H1 (cell line): ENCODE measurements at regions not wholly inside any gene's neighbourhood (a gene's known extent, or its start where the extent isn't known, plus 50 kb on each side); places are given as distances from the start of the nearest gene placed in this dataset.

Experiments used
- CTCF ChIA-PET: fragments of 300-600 bp; sonication (Branson Sonifier 250); formaldehyde crosslinking; loops from one replicate; lab custom pipeline; 2021; ENCODE audit not compliant: partially characterized antibody; lab: Charles Lee
- POLR2A ChIA-PET: fragments of 300-600 bp; sonication (Branson Sonifier 250); formaldehyde crosslinking; loops from one replicate; lab custom pipeline; 2021; ENCODE audit warnings: inconsistent platforms; ENCODE audit not compliant: partially characterized antibody; lab: Charles Lee
- DNase-seq, 2 experiments: peaks; one replicate each; pipeline versions ENCODE4 v3.0.0 to v3.0.0-alpha.2; 2010 to 2022; ENCODE audit warnings: low spot score in 2 of 2, low read depth in 1 of 2, mixed read lengths in 1 of 2
- FAIRE-seq: peaks from 2 replicates; lab custom pipeline; 2011; peaks lifted over from hg19 to GRCh38; lab: Jason Lieb, UNC
- H2AFZ ChIP-seq: 2 replicates; pipeline ENCODE4 v1.8.1; 2012; ENCODE audit warnings: low read length, inconsistent platforms
- H2AK5ac ChIP-seq: 2 replicates; pipeline ENCODE4 v1.6.1; 2013; ENCODE audit warnings: low read depth, low read length
- H2BK120ac ChIP-seq: replicated peaks from 2 replicates; pipeline ENCODE3; 2013; ENCODE audit warnings: low read depth, low read length, inconsistent platforms
- H2BK12ac ChIP-seq: 2 replicates; pipeline ENCODE4 v1.6.1; 2013; ENCODE audit warnings: low read depth, low read length
- H2BK15ac ChIP-seq: 2 replicates; pipeline ENCODE4 v1.6.1; 2013; ENCODE audit warnings: low read length
- H2BK20ac ChIP-seq: 2 replicates; pipeline ENCODE4 v1.6.1; 2013; ENCODE audit warnings: low read length
- H2BK5ac ChIP-seq: 2 replicates; pipeline ENCODE4 v1.6.1; 2013; ENCODE audit warnings: low read depth, low read length
- H3K14ac ChIP-seq: 2 replicates; pipeline ENCODE4 v1.6.1; 2013; ENCODE audit warnings: inconsistent platforms; ENCODE audit not compliant: insufficient read length
- H3K18ac ChIP-seq: 2 replicates; pipeline ENCODE4 v1.6.1; 2013; ENCODE audit warnings: low read length; ENCODE audit errors: extremely low read depth
- H3K23ac ChIP-seq: 2 replicates; pipeline ENCODE4 v1.6.1; 2013; ENCODE audit warnings: inconsistent platforms; ENCODE audit not compliant: insufficient read length
- H3K23me2 ChIP-seq: 2 replicates; pipeline ENCODE4 v1.6.1; 2013; ENCODE audit warnings: low read depth, low read length
- H3K27ac ChIP-seq: 2 replicates; pipeline ENCODE4 v1.6.1; 2011; ENCODE audit warnings: low read depth, low read length, inconsistent platforms
- H3K27me3 ChIP-seq, 4 experiments: replicated peaks in 1 of 4; 1 replicate in 1 of 4; 2 replicates in 3 of 4; pipeline versions ENCODE4 v1.6.1 to v1.8.1; 2011 to 2013; ENCODE audit warnings: low read length in 3 of 4, mild to moderate bottlenecking in 3 of 4, inconsistent platforms in 2 of 4, mixed read lengths in 2 of 4, moderate library complexity in 1 of 4; ENCODE audit not compliant: control insufficient read depth in 3 of 4, insufficient read depth in 3 of 4; ENCODE audit errors: extremely low read depth in 1 of 4
- H3K36me3 ChIP-seq, 4 experiments: 2 replicates each; pipeline versions ENCODE4 v1.6.1 to v1.8.1; 2011 to 2013; ENCODE audit warnings: mild to moderate bottlenecking in 4 of 4, low read length in 3 of 4, moderate library complexity in 2 of 4, control low read depth in 1 of 4, inconsistent platforms in 1 of 4; ENCODE audit not compliant: insufficient read depth in 4 of 4, control insufficient read depth in 2 of 4
- H3K4ac ChIP-seq: replicated peaks from 2 replicates; pipeline ENCODE3; 2013; ENCODE audit warnings: low read length, low read depth, mixed read lengths, inconsistent platforms; ENCODE audit not compliant: insufficient read length
- H3K4me1 ChIP-seq, 4 experiments: replicated peaks in 1 of 4; 1 replicate in 1 of 4; 2 replicates in 3 of 4; pipeline versions ENCODE4 v1.6.1 to v1.8.1; 2011 to 2013; ENCODE audit warnings: low read length in 3 of 4, inconsistent platforms in 2 of 4, mixed read lengths in 1 of 4; ENCODE audit not compliant: insufficient read depth in 4 of 4, control insufficient read depth in 3 of 4
- H3K4me2 ChIP-seq, 2 experiments: 2 replicates each; pipeline versions ENCODE4 v1.6.1 to v1.8.1; 2011 to 2013; ENCODE audit warnings: low read depth in 2 of 2, low read length in 2 of 2, control low read depth in 1 of 2, inconsistent platforms in 1 of 2, mild to moderate bottlenecking in 1 of 2; ENCODE audit not compliant: insufficient read depth in 1 of 2
- H3K4me3 ChIP-seq, 4 experiments: fragments of 200-600, 300-600 bp in 1 of 4; sonication (generic), shearing (Covaris generic), sonication (Bioruptor Twin) in 1 of 4; 2 replicates each; pipeline versions ENCODE4 v1.5.1 to v1.8.1; 2011 to 2016; ENCODE audit warnings: low read length in 4 of 4, low read depth in 3 of 4, control low read depth in 2 of 4, inconsistent platforms in 2 of 4, mild to moderate bottlenecking in 2 of 4, mixed read lengths in 1 of 4, moderate library complexity in 1 of 4; ENCODE audit not compliant: insufficient read depth in 2 of 4; ENCODE audit errors: extremely low read depth in 1 of 4
- H3K56ac ChIP-seq: replicated peaks from 2 replicates; pipeline ENCODE3; 2013; ENCODE audit warnings: low read depth, mild to moderate bottlenecking, mixed read lengths, low read length, inconsistent platforms; ENCODE audit not compliant: insufficient read length
- H3K79me1 ChIP-seq: 2 replicates; pipeline ENCODE4 v1.6.1; 2013; ENCODE audit warnings: low read depth, low read length, control low read depth
- H3K79me2 ChIP-seq, 2 experiments: 2 replicates each; pipeline versions ENCODE4 v1.6.1 to v1.8.1; 2012 to 2013; ENCODE audit warnings: low read length in 2 of 2, mild to moderate bottlenecking in 2 of 2, inconsistent platforms in 1 of 2; ENCODE audit not compliant: insufficient read depth in 2 of 2, control insufficient read depth in 1 of 2
- H3K9ac ChIP-seq, 4 experiments: replicated peaks in 1 of 4; 1 replicate in 1 of 4; 2 replicates in 3 of 4; pipeline versions ENCODE4 v1.6.1 to v1.8.1; 2011 to 2013; ENCODE audit warnings: low read depth in 3 of 4, low read length in 3 of 4, control low read depth in 2 of 4, mild to moderate bottlenecking in 2 of 4, moderate library complexity in 2 of 4, inconsistent platforms in 1 of 4; ENCODE audit errors: extremely low read depth in 1 of 4
- H3K9me3 ChIP-seq, 2 experiments: 2 replicates each; pipeline versions ENCODE4 v1.6.1 to v1.8.1; 2012 to 2013; ENCODE audit warnings: mild to moderate bottlenecking in 2 of 2, moderate library complexity in 2 of 2, control low read depth in 1 of 2, inconsistent platforms in 1 of 2, low read depth in 1 of 2, low read length in 1 of 2, mixed read lengths in 1 of 2; ENCODE audit not compliant: insufficient read depth in 2 of 2
- H4K20me1 ChIP-seq, 2 experiments: replicated peaks in 1 of 2; 2 replicates each; pipeline versions ENCODE3 to v1.8.1; 2011 to 2013; ENCODE audit warnings: inconsistent platforms in 2 of 2, low read length in 2 of 2, mild to moderate bottlenecking in 1 of 2; ENCODE audit not compliant: insufficient read depth in 2 of 2, control insufficient read depth in 1 of 2
- H4K5ac ChIP-seq: 2 replicates; pipeline ENCODE4 v1.6.1; 2013; ENCODE audit warnings: low read length, low read depth, mixed read lengths, inconsistent platforms; ENCODE audit not compliant: insufficient read length
- H4K8ac ChIP-seq: 2 replicates; pipeline ENCODE4 v1.8.0; 2013; ENCODE audit warnings: mild to moderate bottlenecking, moderate library complexity, low read length, inconsistent platforms; ENCODE audit not compliant: insufficient read depth; ENCODE audit errors: extremely low read depth
- H4K91ac ChIP-seq: replicated peaks from 2 replicates; pipeline ENCODE3; 2013; ENCODE audit warnings: low read length, mixed read lengths, inconsistent platforms; ENCODE audit not compliant: insufficient read length
- CHD1 ChIP-seq: IDR thresholded peaks from 2 replicates; pipeline ENCODE4 v1.6.1; 2012; ENCODE audit warnings: low read depth, low read length, improper control_type of control experiment
- CREB1 ChIP-seq: IDR thresholded peaks from 2 replicates; pipeline ENCODE4 v1.6.1; 2012; ENCODE audit warnings: inconsistent platforms
- POU5F1 ChIP-seq: IDR thresholded peaks from 2 replicates; pipeline ENCODE4 v1.6.1; 2011; ENCODE audit warnings: low read depth, mild to moderate bottlenecking, low read length, moderate library complexity
- RBBP5 ChIP-seq: IDR thresholded peaks from 2 replicates; pipeline ENCODE4 v1.7.1; 2012; ENCODE audit warnings: low read depth, mild to moderate bottlenecking, inconsistent platforms, low read length, moderate library complexity, borderline replicate concordance
- SP1 ChIP-seq: IDR thresholded peaks from 2 replicates; pipeline ENCODE4 v1.6.1; 2011; ENCODE audit warnings: low read depth, low read length
- TAF1 ChIP-seq: IDR thresholded peaks from 2 replicates; pipeline ENCODE4 v1.6.1; 2011; ENCODE audit warnings: mild to moderate bottlenecking, low read depth, low read length
- WGBS, 2 experiments: shearing (Covaris generic) in 1 of 2; methylation state at CpG; one replicate each; pipeline versions ENCODE4 v1.1.6 to v1.1.7; 2013 to 2015; ENCODE audit warnings: low lambda C conversion rate in 2 of 2, mixed read lengths in 2 of 2, inconsistent platforms in 1 of 2, low coverage in 1 of 2, missing lambda C conversion rate in 1 of 2; ENCODE audit not compliant: insufficient replicate concordance in 2 of 2, insufficient coverage in 1 of 2, insufficient read length in 1 of 2; ENCODE audit errors: extremely low coverage in 1 of 2, missing lambda C conversion rate in 1 of 2; 5-methylcytosine and 5-hydroxymethylcytosine counted together
- TF ChIP-seq, protein P1 (sequence below): IDR thresholded peaks from 2 replicates; pipeline ENCODE4 v1.6.1; 2012; ENCODE audit warnings: inconsistent platforms

DNA sequence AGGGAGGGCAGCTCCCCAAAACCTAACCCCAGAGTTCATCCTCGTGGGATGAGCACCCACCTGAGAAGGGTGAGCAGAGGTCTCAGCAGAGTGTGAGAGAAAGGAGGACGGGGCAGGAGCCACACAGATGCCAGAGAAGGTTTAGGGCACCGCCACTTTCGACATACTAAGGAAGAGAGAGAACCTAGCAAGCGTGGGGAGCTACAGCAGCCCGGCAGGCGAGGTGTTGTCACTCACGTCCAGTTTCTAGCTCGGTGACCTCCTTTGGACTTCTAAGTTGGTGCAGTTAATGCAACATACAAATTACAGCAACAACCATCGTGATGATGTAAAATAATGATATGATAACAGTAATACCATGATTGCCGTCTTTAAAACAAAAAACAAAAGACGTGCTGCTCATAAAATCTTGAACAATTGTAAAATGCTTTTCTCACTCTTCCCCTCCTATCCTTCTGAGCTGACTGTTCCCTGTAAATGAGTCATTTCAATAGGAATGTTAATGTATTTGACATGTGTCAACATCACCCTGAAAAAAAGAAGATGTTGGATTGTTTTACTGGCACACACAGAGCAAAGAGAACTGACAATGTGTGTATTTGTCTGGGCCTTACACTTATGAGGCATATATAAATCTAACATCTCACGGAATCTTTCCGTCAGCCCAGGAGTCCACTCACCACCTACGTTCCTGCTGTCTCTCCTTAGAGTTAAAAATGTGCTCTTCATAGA lies 158.2 kb upstream of the MAF start:
- CTCF ChIA-PET, result interaction anchor here (0.6 to 1.5 kb wide), 4 partner anchors 9 to 56 kb away, joined by 3 to 5 read pairs (median 4); no protein-coding TSS in a partner anchor

More for the DNA sequence above, 158.2 kb upstream of the MAF start:
- no peaks in the 10 kb centered on the region for H3K23me2 ChIP-seq
- H4K91ac ChIP-seq, result no peak overlapping the region
- H3K27me3 ChIP-seq, result no peaks in the 10 kb centered on the region
- TF ChIP-seq TAF1 (no peak), CREB1 (no peak), CHD1 (no peak), SP1 (no peak), POU5F1 (no peak), RBBP5 (no peak)
- TF ChIP-seq, protein P1, sequence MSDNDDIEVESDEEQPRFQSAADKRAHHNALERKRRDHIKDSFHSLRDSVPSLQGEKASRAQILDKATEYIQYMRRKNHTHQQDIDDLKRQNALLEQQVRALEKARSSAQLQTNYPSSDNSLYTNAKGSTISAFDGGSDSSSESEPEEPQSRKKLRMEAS, result no peak
- FAIRE-seq (no peak), DNase-seq (no peak)
- no peaks in the 10 kb centered on the region for H3K79me2 ChIP-seq
- H3K4me3 ChIP-seq, result no peak overlapping the region
- H3K23ac ChIP-seq, result no peak overlapping the region
- no peaks in the 10 kb centered on the region for H4K20me1 ChIP-seq
- no peaks in the 10 kb centered on the region for H3K4me1 ChIP-seq
- H3K14ac ChIP-seq, result no peak overlapping the region
- POLR2A ChIA-PET, result no interaction called here
- no peak overlapping the region for H3K9ac ChIP-seq
- 85% methylated on average over 15 of the region's 15 CpGs; no CpG with 5 or more reads in 1 of the 2 experiments for WGBS, 2 experiments
- no peak overlapping the region for H2BK5ac ChIP-seq
- H2BK20ac ChIP-seq, result no peak overlapping the region
- H4K5ac ChIP-seq, result no peak overlapping the region
- no peak overlapping the region for H2AK5ac ChIP-seq
- no peak overlapping the region for H3K18ac ChIP-seq
- H3K4me2 ChIP-seq, result no peak overlapping the region
- H4K8ac ChIP-seq, result no peak overlapping the region
- no peak overlapping the region for H2BK12ac ChIP-seq
- no peak overlapping the region for H2AFZ ChIP-seq
- no peak overlapping the region for H2BK120ac ChIP-seq
- H3K9me3 ChIP-seq, result no peaks in the 10 kb centered on the region
- no peak overlapping the region for H2BK15ac ChIP-seq
- H3K36me3 ChIP-seq, result no peaks in the 10 kb centered on the region
- H3K4ac ChIP-seq, result no peak overlapping the region
- no peaks in the 10 kb centered on the region for H3K79me1 ChIP-seq
- no peak overlapping the region for H3K27ac ChIP-seq
- H3K56ac ChIP-seq, result no peak overlapping the region
